GM19324 (cell line): ENCODE measurements at regions not wholly inside any gene's neighbourhood (a gene's known extent, or its start where the extent isn't known, plus 50 kb on each side); places are given as distances from the start of the nearest gene placed in this dataset.
"Not testable (repeated sequence)": the region's sequence is repeated elsewhere in the genome, so short reads cannot be mapped to it uniquely, and the experiment has no call there.

Experiments used
- ATAC-seq: cut with Tn5 transposase; IDR thresholded peaks from one replicate; pipeline ENCODE4 v1.9.1; 2021; ENCODE audit warnings: mild to moderate bottlenecking, moderate library complexity; ENCODE audit not compliant: unreplicated experiment, low FRiP score

GRCh38 chr5:81830596-81830995 is 79.7 kb upstream of the SSBP2 start:
- no peak for ATAC-seq

- no peak for ATAC-seq
Observed at GRCh38 chr5:81829242-81829641, 78.3 kb upstream of the SSBP2 start.

- no peak for ATAC-seq
Observed at GRCh38 chr5:81827500-81827899, 76.6 kb upstream of the SSBP2 start.

GRCh38 chr5:81826128-81826527 is 75.2 kb upstream of the SSBP2 start:
- ATAC-seq: no peak

- no peak for ATAC-seq
Observed at GRCh38 chr5:81825237-81825636, 74.3 kb upstream of the SSBP2 start.

- not testable (repeated sequence) for ATAC-seq
Observed at GRCh38 chr5:81823736-81824135, 72.8 kb upstream of the SSBP2 start.

GRCh38 chr5:81820863-81821262 is 70.0 kb upstream of the SSBP2 start:
- ATAC-seq: no peak

GRCh38 chr5:81820318-81820636 is 69.4 kb upstream of the SSBP2 start:
- ATAC-seq: no peak

GRCh38 chr5:81819556-81820317 is 68.8 kb upstream of the SSBP2 start:
- ATAC-seq: no peak

GRCh38 chr5:81817980-81818379 is 67.1 kb upstream of the SSBP2 start:
- no peak for ATAC-seq

- ATAC-seq: no peak
Observed at GRCh38 chr5:81817086-81817485, 66.2 kb upstream of the SSBP2 start.

GRCh38 chr5:81815321-81815720 is 64.4 kb upstream of the SSBP2 start:
- ATAC-seq: no peak

GRCh38 chr5:81808106-81808505 is 57.2 kb upstream of the SSBP2 start:
- ATAC-seq: no peak

- ATAC-seq: no peak
Observed at GRCh38 chr5:81805086-81805485, 54.2 kb upstream of the SSBP2 start.

- no peak for ATAC-seq
Observed at GRCh38 chr5:81803812-81804211, 52.9 kb upstream of the SSBP2 start.

GRCh38 chr5:81802625-81803024 is 51.7 kb upstream of the SSBP2 start:
- no peak for ATAC-seq

- no peak for ATAC-seq
Observed at GRCh38 chr5:81802020-81802419, 51.1 kb upstream of the SSBP2 start.

GRCh38 chr5:81800797-81801196 is 49.9 kb upstream of the SSBP2 start:
- ATAC-seq: no peak
